ENCODE measurements at regions not wholly inside any gene's neighbourhood (a gene's known extent, or its start where the extent isn't known, plus 50 kb on each side); places are given as distances from the start of the nearest gene placed in this dataset.

DNA sequence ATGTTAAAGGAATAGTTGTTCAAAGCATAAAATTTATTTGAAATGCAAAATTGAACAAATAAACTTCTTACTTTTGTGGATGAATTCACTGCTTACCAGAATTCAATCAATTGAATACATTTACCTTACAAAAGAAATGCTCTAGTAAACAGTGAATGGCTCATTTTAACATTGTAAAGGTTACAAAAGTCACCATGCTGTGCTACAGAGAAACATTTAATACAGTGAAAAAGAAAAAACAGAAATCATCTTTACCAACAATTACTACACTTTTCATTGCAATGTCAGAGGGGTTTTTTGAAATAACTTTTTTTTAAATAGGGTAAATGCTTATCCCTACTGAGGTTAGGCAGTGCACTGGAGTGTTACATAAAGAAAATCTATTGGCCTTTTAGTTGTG lies 853.0 kb downstream of the NCAM2 start:
- H3K36me3 ChIP-seq: no peaks in the 10 kb centered on the region
- no peaks in the 10 kb centered on the region for H3K9me3 ChIP-seq
- TF ChIP-seq CTCF (IDR thresholded peaks at IDR 0.05): no peak
- no peak for DNase-seq
- intact Hi-C loops (cut with DNase I): no loop called here
- H3K27me3 ChIP-seq: no peaks in the 10 kb centered on the region
- H3K9ac ChIP-seq (ENCODE audit: low read depth in 2 of 2, low read length in 2 of 2): no peak overlapping the region
- no peak overlapping the region for H3K27ac ChIP-seq
- H3K4me1 ChIP-seq: no peaks in the 10 kb centered on the region
- no peak overlapping the region for H3K4me3 ChIP-seq

GRCh38 chr21:21851657-21852056 lies 853.4 kb downstream of the NCAM2 start:
- no peak for TF ChIP-seq CTCF (IDR thresholded peaks at IDR 0.05)
- Histone ChIP-seq H3K4me1 (no peaks in the 10 kb centered on the region), H3K36me3 (no peaks in the 10 kb centered on the region), H3K9me3 (no peaks in the 10 kb centered on the region), H3K9ac (ENCODE audit: low read depth in 2 of 2, low read length in 2 of 2) (no peak overlapping the region), H3K4me3 (no peak overlapping the region), H3K27me3 (no peaks in the 10 kb centered on the region), H3K27ac (no peak overlapping the region)
- no peak for DNase-seq
- intact Hi-C loops (cut with DNase I): no loop called here

- H3K9ac ChIP-seq (ENCODE audit: low read depth in 2 of 2, low read length in 2 of 2): no peak overlapping the region
- no peaks in the 10 kb centered on the region for H3K36me3 ChIP-seq
- no peak for DNase-seq
- no peak for TF ChIP-seq CTCF (IDR thresholded peaks at IDR 0.05)
- no peaks in the 10 kb centered on the region for H3K9me3 ChIP-seq
- intact Hi-C loops (cut with DNase I): no loop called here
- H3K4me3 ChIP-seq: no peak overlapping the region
- H3K27me3 ChIP-seq: no peaks in the 10 kb centered on the region
- H3K27ac ChIP-seq: no peak overlapping the region
- no peaks in the 10 kb centered on the region for H3K4me1 ChIP-seq
Observed at GRCh38 chr21:21858502-21859334, 860.5 kb downstream of the NCAM2 start.

DNA sequence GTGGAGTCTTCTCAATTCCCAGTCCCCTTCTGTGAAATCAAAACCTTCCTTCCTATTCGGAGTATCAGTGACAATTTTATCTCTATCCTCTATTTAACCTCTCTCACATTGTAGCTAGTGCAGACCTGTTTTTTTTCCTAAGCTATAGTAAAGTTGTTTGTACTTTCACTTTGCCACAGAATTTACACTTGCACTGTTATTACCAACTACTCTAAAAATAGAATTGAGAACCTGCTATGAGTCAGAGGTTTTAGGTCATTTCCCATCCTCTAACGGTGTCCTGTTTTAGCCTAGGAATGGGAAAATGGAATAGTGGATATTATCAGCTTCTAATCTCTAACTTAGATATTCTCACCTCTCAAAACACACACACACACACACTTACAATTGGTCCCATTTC lies 862.7 kb downstream of the NCAM2 start:
- intact Hi-C loops (cut with DNase I): no loop called here
- Histone ChIP-seq H3K27me3 (no peaks in the 10 kb centered on the region), H3K4me3 (no peak overlapping the region), H3K4me1 (no peaks in the 10 kb centered on the region), H3K27ac (no peak overlapping the region), H3K9ac (ENCODE audit: low read depth in 2 of 2, low read length in 2 of 2) (no peak overlapping the region), H3K36me3 (no peaks in the 10 kb centered on the region), H3K9me3 (no peaks in the 10 kb centered on the region)
- no peak for TF ChIP-seq CTCF (IDR thresholded peaks at IDR 0.05)
- DNase-seq: no peak

- Histone ChIP-seq H3K27me3 (no peaks in the 10 kb centered on the region), H3K4me3 (no peak overlapping the region), H3K27ac (no peak overlapping the region), H3K4me1 (no peaks in the 10 kb centered on the region), H3K9me3 (no peaks in the 10 kb centered on the region), H3K9ac (ENCODE audit: low read depth in 2 of 2, low read length in 2 of 2) (no peak overlapping the region), H3K36me3 (no peaks in the 10 kb centered on the region)
- DNase-seq: no peak
- TF ChIP-seq CTCF (IDR thresholded peaks at IDR 0.05): no peak
- intact Hi-C loops (cut with DNase I): no loop called here
Observed at GRCh38 chr21:21864321-21864840, 866.2 kb downstream of the NCAM2 start.
